HUES6 (cell line): ENCODE measurements at regions not wholly inside any gene's neighbourhood (a gene's known extent, or its start where the extent isn't known, plus 50 kb on each side); places are given as distances from the start of the nearest gene placed in this dataset.

ENCODE experiments used
- H3K27ac ChIP-seq: 2 replicates; pipeline ENCODE4 v1.7.0; 2013; ENCODE audit warnings: low read depth, mild to moderate bottlenecking, low read length, inconsistent platforms
- H3K27me3 ChIP-seq: 2 replicates; pipeline ENCODE4 v1.6.1; 2013; ENCODE audit warnings: low read length; ENCODE audit not compliant: control insufficient read depth, insufficient read depth
- H3K36me3 ChIP-seq: 2 replicates; pipeline ENCODE4 v1.6.1; 2013; ENCODE audit warnings: low read length; ENCODE audit not compliant: control insufficient read depth, insufficient read depth
- H3K4me1 ChIP-seq: 2 replicates; pipeline ENCODE4 v1.6.1; 2013; ENCODE audit warnings: low read length; ENCODE audit not compliant: control insufficient read depth, insufficient read depth
- H3K4me3 ChIP-seq: 2 replicates; pipeline ENCODE4 v1.5.1; 2013; ENCODE audit warnings: low read depth, low read length
- H3K9ac ChIP-seq: one replicate; pipeline ENCODE4 v1.6.1; 2013; ENCODE audit warnings: mild to moderate bottlenecking, low read length
- H3K9me3 ChIP-seq: 2 replicates; pipeline ENCODE4 v1.6.1; 2013; ENCODE audit warnings: low read depth, low read length; ENCODE audit not compliant: control insufficient read depth, insufficient read depth

DNA sequence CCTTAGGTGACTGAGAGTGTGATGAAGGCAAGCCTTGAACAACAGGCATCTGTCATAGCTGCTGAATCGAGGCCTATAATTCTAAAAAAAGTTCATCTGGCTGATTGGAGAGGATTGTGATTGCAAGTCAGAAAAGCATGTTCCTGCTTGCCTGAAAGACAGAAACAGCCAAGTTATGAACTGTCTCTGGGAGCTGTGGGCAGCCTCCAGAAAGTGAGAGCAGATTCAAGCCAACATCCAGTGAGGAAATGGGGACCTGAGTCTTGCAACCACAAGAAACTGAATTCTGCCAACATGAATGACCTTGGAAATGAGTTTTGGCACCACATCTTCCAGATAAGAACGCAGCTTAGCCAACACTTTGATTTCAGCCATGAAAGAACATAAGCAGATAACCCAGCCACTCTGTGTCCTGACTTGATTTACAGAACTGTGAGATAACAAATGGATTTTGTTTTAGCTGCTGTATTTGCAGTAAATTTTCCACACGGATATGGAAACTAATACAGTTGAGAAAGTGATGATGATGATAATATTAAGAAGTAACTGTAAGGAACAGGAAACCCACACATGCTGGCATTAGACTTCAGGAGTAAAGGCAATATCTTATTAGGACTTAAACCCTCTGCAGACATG, 240.3 kb upstream of the NDST3 start:
- Histone ChIP-seq H3K4me1 (peaks cover 9% of the 10 kb centered on the region; the same call in 1 of the 2 replicates), H3K9ac (no peak overlapping the region), H3K27me3 (no peaks in the 10 kb centered on the region), H3K36me3 (no peaks in the 10 kb centered on the region), H3K9me3 (no peaks in the 10 kb centered on the region), H3K27ac (no peak overlapping the region), H3K4me3 (no peak overlapping the region)

DNA sequence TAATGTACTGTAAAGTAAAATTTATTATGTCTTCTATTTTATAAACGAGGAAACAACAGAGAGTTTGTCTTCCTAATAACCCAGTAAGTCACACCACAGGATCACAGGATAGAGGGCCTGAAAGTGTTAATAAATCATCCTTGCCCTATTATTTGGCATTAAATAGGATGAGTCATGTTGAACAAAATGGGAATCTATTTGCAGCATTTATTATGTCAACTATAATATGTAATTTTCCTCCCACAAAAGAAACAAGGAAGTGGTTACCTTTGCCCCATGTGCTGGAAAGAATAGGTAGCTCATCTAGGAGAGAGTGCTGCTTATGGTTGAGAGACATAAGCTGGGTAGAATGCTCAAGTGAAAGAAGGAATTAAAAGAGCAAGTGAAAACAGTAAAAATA, 237.6 kb upstream of the NDST3 start:
- Histone ChIP-seq H3K27me3 (no peaks in the 10 kb centered on the region), H3K4me3 (no peak overlapping the region), H3K9me3 (no peaks in the 10 kb centered on the region), H3K4me1 (peaks cover 6% of the 10 kb centered on the region; the same call in 1 of the 2 replicates), H3K9ac (no peak overlapping the region), H3K36me3 (no peaks in the 10 kb centered on the region), H3K27ac (no peak overlapping the region)

DNA sequence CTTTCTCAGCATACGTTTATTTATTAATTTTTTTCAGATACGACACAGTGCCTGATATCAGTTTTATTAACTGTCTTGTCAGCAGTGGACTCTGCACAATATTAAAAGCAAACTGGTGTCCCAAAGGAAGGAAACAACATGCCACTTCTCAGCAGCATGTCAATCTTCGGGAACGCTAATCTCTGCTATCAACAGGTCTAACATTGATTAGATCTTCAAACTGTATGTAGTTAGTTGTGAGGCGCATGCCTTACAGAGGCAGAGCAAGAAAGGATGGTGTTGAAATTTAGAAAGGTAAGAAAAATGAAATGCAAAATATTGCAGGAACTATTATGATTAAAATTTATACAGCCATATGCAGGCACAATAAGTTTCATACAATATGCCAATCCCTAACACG, 233.7 kb upstream of the NDST3 start:
- H3K36me3 ChIP-seq = no peaks in the 10 kb centered on the region
- H3K4me1 ChIP-seq = peaks cover 9% of the 10 kb centered on the region; the same call in 1 of the 2 replicates
- no peak overlapping the region for H3K9ac ChIP-seq
- 0 out of 2 replicates have a peak, but pooled peaks cover 2% of the 10 kb centered on the region for H3K9me3 ChIP-seq
- no peaks in the 10 kb centered on the region for H3K27me3 ChIP-seq
- H3K27ac ChIP-seq = no peak overlapping the region
- H3K4me3 ChIP-seq = no peak overlapping the region

DNA sequence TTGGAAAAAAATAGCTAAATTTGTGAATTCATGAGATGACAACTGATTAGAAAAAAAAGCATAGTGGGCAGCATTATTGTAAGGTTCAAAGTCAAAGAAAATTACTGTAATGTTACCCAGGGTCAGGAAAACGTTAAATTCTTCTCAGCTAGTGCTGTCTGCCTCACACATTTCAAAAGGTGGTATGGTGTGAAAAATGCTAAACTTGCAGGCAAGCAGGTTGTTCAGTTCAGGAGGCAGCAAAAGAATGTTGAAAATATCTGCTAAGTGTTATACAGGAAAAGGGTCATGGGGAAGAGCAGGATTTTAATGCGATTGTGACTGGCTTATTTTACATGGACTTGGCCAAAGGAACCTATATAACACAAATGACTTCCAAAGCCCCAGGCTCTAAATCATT, 232.5 kb upstream of the NDST3 start:
- Histone ChIP-seq H3K9ac (no peak overlapping the region), H3K9me3 (0 out of 2 replicates have a peak, but pooled peaks cover 2% of the 10 kb centered on the region), H3K4me1 (peaks cover 9% of the 10 kb centered on the region; the same call in 1 of the 2 replicates), H3K27ac (no peak overlapping the region), H3K27me3 (no peaks in the 10 kb centered on the region), H3K4me3 (no peak overlapping the region), H3K36me3 (no peaks in the 10 kb centered on the region)

DNA sequence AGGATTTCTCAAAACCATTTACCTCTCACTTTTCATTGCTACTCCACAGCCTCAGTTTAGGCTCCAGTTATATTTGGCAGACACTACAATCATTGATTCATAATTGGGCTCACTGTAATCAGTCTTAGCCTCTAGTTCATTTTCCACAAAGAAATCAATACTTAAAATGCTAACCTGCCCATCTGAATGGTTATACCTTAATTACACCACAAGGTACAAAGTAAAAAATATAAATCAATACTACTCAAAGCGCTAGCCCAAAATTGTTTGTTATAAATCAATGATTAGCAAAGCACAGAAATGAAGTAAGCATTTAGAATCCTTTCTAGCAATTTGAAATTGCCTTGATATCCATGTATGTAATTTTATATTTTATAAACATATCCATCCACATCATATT, 222.6 kb upstream of the NDST3 start:
- H3K27me3 ChIP-seq = no peaks in the 10 kb centered on the region
- peaks cover 13% of the 10 kb centered on the region for H3K4me1 ChIP-seq
- no peak overlapping the region for H3K9ac ChIP-seq
- no peaks in the 10 kb centered on the region for H3K36me3 ChIP-seq
- H3K9me3 ChIP-seq = no peaks in the 10 kb centered on the region
- no peak overlapping the region for H3K4me3 ChIP-seq
- no peak overlapping the region for H3K27ac ChIP-seq

DNA sequence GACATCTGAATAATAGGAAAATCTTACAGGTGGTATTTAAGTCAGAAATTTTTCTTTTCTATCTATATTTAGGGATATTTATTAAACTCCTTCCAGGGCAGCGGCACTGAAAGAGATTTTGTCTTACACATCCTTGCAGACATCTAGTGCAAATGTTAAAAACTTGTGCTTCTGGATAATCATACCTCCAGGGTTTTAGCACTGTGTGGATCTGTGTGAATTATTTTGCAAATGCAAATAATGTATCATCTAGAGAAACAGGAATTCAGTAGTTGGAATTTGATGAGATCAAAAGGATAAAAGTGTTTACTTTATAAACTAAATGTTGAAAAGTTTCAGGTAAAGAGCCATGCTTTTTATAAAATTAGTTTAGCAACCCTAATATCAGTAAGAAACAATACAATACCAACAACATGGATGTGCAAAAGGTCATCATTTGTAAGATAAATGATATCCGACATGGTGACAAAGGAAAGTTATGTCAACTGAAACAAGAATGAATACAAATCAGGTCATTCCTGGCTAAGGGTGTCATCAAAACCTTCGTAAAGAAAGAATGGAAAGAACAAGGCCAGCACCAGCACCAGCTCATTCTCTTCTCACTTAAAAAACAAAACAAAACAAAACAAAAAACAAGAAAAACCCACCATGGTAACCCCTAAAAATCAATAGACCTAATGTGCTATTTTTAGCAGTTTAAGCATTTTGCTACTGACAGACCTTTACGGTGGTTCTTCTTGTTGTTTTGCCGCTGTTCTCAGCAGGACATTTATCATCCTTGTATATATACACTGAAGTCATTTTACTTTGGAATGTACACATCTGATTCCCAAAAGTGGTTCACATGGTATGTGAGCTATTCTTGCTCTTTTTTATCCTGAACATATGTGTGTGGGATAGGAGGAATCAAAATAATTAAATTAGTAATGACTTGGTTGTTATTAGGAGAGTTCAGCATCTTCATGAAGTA, 219.7 kb upstream of the NDST3 start:
- H3K27ac ChIP-seq = no peak overlapping the region
- H3K9me3 ChIP-seq = no peaks in the 10 kb centered on the region
- no peak overlapping the region for H3K4me3 ChIP-seq
- H3K27me3 ChIP-seq = no peaks in the 10 kb centered on the region; the same call in 1 of the 2 replicates
- H3K4me1 ChIP-seq = peaks cover 26% of the 10 kb centered on the region
- H3K9ac ChIP-seq = no peak overlapping the region
- no peaks in the 10 kb centered on the region for H3K36me3 ChIP-seq

DNA sequence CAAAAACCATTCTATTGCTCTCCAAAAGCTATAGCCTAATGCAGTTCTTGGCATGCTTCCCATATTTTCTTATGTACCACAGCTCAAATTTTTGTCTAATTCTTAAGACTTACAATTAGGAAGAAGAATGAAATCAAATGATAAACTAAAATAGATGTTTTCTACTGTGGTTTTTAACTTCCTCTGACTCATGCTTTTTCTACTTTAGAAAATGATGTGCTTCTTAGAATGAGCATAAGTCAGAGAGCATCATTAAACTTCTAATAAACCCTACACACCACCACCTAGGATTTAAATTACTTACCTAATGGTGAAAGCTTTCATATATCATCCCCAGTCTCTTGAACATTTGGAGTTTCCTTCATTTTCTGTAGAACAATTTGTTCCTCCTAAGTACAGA, 217.0 kb upstream of the NDST3 start:
- H3K9ac ChIP-seq = no peak overlapping the region
- H3K27me3 ChIP-seq = no peaks in the 10 kb centered on the region; the same call in 1 of the 2 replicates
- H3K9me3 ChIP-seq = no peaks in the 10 kb centered on the region
- H3K36me3 ChIP-seq = no peaks in the 10 kb centered on the region
- no peak overlapping the region for H3K27ac ChIP-seq
- no peak overlapping the region for H3K4me3 ChIP-seq
- H3K4me1 ChIP-seq = peaks cover 46% of the 10 kb centered on the region

DNA sequence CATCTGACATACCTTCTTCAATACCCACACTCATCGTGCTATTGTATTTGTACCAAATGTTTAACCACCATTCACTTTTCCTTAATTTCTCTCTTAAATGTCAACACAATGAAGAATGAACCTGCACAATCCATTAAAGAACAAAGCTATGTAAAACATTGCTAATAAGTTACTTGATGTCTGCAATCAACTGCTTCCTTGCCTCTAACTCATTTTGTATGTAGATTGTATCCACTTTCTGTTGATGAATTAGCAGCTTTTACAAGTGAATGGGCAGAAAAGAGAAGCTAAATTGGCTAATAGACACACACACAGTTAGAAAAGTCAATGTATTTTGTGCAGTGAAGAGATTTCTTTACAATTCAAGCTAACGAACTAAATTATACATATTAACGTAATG, 212.5 kb upstream of the NDST3 start:
- Histone ChIP-seq H3K9me3 (no peaks in the 10 kb centered on the region), H3K27ac (no peak overlapping the region), H3K4me1 (peaks cover 33% of the 10 kb centered on the region), H3K27me3 (no peaks in the 10 kb centered on the region; the same call in 1 of the 2 replicates), H3K36me3 (no peaks in the 10 kb centered on the region), H3K9ac (no peak overlapping the region), H3K4me3 (0 out of 2 replicates have a peak overlapping the region, but pooled peaks have one; percentile 15)

DNA sequence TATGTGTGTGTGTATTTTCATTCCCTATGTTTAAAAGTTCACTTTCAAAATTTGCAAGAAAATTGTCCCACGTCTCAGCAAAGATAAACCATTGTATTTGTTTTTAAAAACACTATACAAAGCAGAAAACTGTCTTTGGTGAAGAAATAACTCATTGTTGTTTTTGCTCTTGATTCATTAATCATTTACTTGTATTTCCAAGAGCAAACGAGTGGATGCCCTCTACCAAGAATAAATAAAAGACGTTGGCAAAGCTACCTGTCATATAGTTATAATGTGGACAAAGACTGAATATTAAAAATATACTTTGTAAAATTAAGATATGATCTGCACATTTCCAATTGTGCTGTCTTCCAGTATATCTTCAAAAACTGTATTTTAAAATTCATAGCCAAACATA, 210.9 kb upstream of the NDST3 start:
- Histone ChIP-seq H3K9ac (no peak overlapping the region), H3K4me3 (no peak overlapping the region), H3K4me1 (peaks cover 29% of the 10 kb centered on the region), H3K27ac (no peak overlapping the region), H3K9me3 (no peaks in the 10 kb centered on the region), H3K27me3 (no peaks in the 10 kb centered on the region; the same call in 1 of the 2 replicates), H3K36me3 (no peaks in the 10 kb centered on the region)

DNA sequence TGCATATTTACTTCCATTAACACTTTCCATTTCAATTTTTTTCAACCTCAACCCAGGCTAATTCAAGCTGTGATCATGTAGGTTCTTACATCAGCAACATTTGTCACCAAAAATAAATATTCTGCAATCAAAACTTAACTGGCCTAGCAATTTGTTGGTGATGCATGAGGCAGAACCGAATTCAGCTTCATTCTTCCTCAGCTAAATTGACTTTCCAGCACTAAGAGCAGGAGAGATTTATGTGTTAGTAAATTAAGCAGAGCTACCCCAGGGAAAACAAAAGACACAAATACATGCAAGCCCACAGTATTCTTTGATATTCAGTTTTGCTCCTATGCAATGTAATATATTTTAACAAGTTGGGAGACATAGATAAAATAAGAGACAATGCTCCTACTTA, 208.7 kb upstream of the NDST3 start:
- Histone ChIP-seq H3K9ac (no peak overlapping the region), H3K9me3 (no peaks in the 10 kb centered on the region), H3K36me3 (no peaks in the 10 kb centered on the region), H3K4me3 (no peak overlapping the region), H3K27me3 (no peaks in the 10 kb centered on the region), H3K27ac (no peak overlapping the region), H3K4me1 (peaks cover 17% of the 10 kb centered on the region)

DNA sequence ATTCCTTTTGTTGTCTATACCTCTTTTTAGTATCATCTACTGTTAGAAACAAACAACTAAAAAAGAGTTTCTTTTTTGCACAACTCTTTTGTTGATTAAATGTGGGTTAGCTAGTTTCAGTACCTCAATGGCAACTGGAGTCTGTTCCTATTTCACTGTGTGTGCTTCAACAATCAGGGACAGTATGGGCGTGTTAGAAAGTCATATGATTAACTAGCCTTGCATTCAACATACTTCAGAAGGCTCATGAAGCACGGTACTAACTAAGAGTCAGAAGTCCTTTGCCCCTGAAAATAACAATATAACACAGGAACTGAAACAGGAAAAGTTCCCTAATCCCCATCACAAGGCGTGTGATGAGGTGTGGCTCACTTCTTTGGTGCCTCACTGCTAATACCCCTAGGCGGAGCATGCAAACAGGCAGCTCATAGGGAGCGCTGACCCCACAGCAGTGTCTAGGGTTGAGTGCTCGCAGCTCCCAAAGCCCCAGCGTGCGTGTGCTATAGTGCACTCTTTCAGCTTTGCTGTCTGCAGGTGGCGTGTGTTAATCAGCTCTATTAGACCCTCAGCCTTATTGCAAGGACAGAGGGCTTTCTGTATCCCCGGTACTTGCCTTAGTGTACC, 203.1 kb upstream of the NDST3 start:
- Histone ChIP-seq H3K4me3 (no peak overlapping the region), H3K4me1 (no peaks in the 10 kb centered on the region), H3K36me3 (no peaks in the 10 kb centered on the region)

More for the DNA sequence above, 203.1 kb upstream of the NDST3 start:
- Histone ChIP-seq H3K27ac (no peak overlapping the region), H3K27me3 (no peaks in the 10 kb centered on the region), H3K9me3 (no peaks in the 10 kb centered on the region), H3K9ac (no peak overlapping the region)
